ENCODE measurements at regions not wholly inside any gene's neighbourhood (a gene's known extent, or its start where the extent isn't known, plus 50 kb on each side); places are given as distances from the start of the nearest gene placed in this dataset.
"Not testable (repeated sequence)": the region's sequence is repeated elsewhere in the genome, so short reads cannot be mapped to it uniquely, and the experiment has no call there.

DNA sequence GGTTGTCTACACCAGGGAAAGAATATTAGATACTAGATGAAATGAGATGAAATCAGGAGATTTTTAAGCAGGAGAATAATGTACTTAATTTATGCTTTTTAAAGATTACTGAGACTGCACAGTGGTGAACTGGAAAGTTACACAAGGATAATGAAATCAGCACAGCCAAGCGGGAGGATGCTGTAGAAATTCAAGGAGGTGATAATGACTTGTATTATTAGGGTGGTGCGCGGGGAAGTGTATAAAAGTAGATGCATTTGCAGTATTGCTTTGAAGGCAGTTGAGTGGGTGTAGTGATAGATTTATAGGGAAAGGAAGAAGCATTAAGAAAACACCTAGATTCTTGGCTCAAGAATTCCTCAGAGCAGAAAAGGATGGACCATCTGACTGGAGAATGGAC, 359.5 kb upstream of the SPHKAP start:
- H3K27ac ChIP-seq (ENCODE audit: low read depth, low read length): no peak overlapping the region
- no peaks in the 10 kb centered on the region for H3K36me3 ChIP-seq (ENCODE audit: insufficient read depth, low read length)
- H3K27me3 ChIP-seq (ENCODE audit: insufficient read depth, low read length): no peaks in the 10 kb centered on the region
- no peak overlapping the region for H2AFZ ChIP-seq (ENCODE audit: low read length, unreplicated experiment)
- H3K79me2 ChIP-seq (ENCODE audit: control insufficient read depth, insufficient read depth, low read length, unreplicated experiment): no peaks in the 10 kb centered on the region
- no peak overlapping the region for H3K4me3 ChIP-seq (ENCODE audit: low read depth, low read length)
- H3K4me1 ChIP-seq (ENCODE audit: control insufficient read depth, insufficient read depth, low read length, unreplicated experiment): peaks cover 31% of the 10 kb centered on the region

DNA sequence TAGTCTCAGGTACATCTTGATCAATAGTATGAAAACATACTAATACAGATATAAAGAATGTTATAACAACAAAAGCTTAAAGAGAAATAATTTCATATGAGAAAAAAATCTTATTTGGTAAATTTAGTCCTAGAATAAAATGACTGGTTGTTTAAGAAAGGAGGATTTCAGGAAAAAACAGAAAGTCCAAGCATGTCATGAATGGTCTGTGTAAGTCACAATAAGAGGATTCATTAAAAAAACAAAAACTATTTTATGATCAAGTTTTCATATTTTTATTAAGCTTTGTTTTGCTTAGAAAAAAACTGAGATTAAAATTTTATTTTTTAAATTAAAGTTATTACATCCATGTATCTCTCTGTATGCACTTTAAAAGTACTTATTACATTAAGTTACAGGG, 353.9 kb upstream of the SPHKAP start:
- H3K4me1 ChIP-seq (ENCODE audit: control insufficient read depth, insufficient read depth, low read length, unreplicated experiment): no peaks in the 10 kb centered on the region
- no peak overlapping the region for H3K27ac ChIP-seq (ENCODE audit: low read depth, low read length)
- H3K36me3 ChIP-seq (ENCODE audit: insufficient read depth, low read length): 0 out of 2 replicates have a peak, but pooled peaks cover 3% of the 10 kb centered on the region
- no peak overlapping the region for H2AFZ ChIP-seq (ENCODE audit: low read length, unreplicated experiment)
- no peak overlapping the region for H3K4me3 ChIP-seq (ENCODE audit: low read depth, low read length)
- H3K79me2 ChIP-seq (ENCODE audit: control insufficient read depth, insufficient read depth, low read length, unreplicated experiment): no peaks in the 10 kb centered on the region
- H3K27me3 ChIP-seq (ENCODE audit: insufficient read depth, low read length): no peaks in the 10 kb centered on the region

GRCh38 chr2:228533156-228533555, 351.7 kb upstream of the SPHKAP start:
- H3K4me3 ChIP-seq (ENCODE audit: low read depth, low read length): no peak overlapping the region
- no peaks in the 10 kb centered on the region for H3K27me3 ChIP-seq (ENCODE audit: insufficient read depth, low read length)
- H3K4me1 ChIP-seq (ENCODE audit: control insufficient read depth, insufficient read depth, low read length, unreplicated experiment): no peaks in the 10 kb centered on the region
- H2AFZ ChIP-seq (ENCODE audit: low read length, unreplicated experiment): no peak overlapping the region
- H3K27ac ChIP-seq (ENCODE audit: low read depth, low read length): no peak overlapping the region
- 0 out of 2 replicates have a peak, but pooled peaks cover 3% of the 10 kb centered on the region for H3K36me3 ChIP-seq (ENCODE audit: insufficient read depth, low read length)
- no peaks in the 10 kb centered on the region for H3K79me2 ChIP-seq (ENCODE audit: control insufficient read depth, insufficient read depth, low read length, unreplicated experiment)

- no peak overlapping the region for H2AFZ ChIP-seq (ENCODE audit: low read length, unreplicated experiment)
- no peak overlapping the region for H3K4me3 ChIP-seq (ENCODE audit: low read depth, low read length)
- H3K27me3 ChIP-seq (ENCODE audit: insufficient read depth, low read length): no peaks in the 10 kb centered on the region
- H3K4me1 ChIP-seq (ENCODE audit: control insufficient read depth, insufficient read depth, low read length, unreplicated experiment): no peaks in the 10 kb centered on the region
- 0 out of 2 replicates have a peak, but pooled peaks cover 3% of the 10 kb centered on the region for H3K36me3 ChIP-seq (ENCODE audit: insufficient read depth, low read length)
- no peaks in the 10 kb centered on the region for H3K79me2 ChIP-seq (ENCODE audit: control insufficient read depth, insufficient read depth, low read length, unreplicated experiment)
- no peak overlapping the region for H3K27ac ChIP-seq (ENCODE audit: low read depth, low read length)
Observed at GRCh38 chr2:228532233-228532632, 350.7 kb upstream of the SPHKAP start.

DNA sequence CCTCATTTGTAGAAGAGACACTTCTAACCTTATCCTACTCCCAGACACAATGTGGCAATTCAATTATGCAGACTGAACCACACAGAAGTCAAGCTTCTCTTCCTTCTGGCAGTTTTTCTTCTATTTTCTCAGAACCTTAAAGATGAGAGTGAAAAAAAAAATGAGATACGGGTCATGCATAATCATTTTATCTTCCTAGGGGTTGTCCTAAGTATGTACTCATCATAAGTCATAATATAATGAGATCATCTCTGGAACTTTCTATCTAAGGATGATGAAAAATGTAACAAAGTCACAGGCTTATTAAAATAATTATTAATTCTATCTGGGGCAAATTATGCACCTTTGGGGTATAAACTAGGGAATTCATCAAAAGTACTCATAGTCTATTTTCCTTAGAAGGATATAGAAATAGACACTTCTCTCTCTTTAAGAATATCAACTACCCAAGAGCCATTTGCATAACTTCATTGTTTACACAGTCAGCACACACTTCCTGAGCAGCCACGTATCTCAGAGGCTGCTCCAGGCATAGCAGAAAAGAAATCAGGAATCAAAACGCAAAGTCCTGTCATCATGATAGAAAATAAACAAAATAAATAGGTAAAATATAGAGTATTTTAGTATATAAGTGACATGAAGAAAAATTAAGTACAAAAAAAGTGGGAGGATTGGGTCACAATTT, 345.9 kb upstream of the SPHKAP start:
- Histone ChIP-seq H3K36me3 (ENCODE audit: insufficient read depth, low read length) (no peaks in the 10 kb centered on the region), H3K4me3 (ENCODE audit: low read depth, low read length) (no peak overlapping the region), H3K79me2 (ENCODE audit: control insufficient read depth, insufficient read depth, low read length, unreplicated experiment) (no peaks in the 10 kb centered on the region), H3K27me3 (ENCODE audit: insufficient read depth, low read length) (no peaks in the 10 kb centered on the region), H2AFZ (ENCODE audit: low read length, unreplicated experiment) (no peak overlapping the region), H3K27ac (ENCODE audit: low read depth, low read length) (no peak overlapping the region), H3K4me1 (ENCODE audit: control insufficient read depth, insufficient read depth, low read length, unreplicated experiment) (peaks cover 3% of the 10 kb centered on the region)

DNA sequence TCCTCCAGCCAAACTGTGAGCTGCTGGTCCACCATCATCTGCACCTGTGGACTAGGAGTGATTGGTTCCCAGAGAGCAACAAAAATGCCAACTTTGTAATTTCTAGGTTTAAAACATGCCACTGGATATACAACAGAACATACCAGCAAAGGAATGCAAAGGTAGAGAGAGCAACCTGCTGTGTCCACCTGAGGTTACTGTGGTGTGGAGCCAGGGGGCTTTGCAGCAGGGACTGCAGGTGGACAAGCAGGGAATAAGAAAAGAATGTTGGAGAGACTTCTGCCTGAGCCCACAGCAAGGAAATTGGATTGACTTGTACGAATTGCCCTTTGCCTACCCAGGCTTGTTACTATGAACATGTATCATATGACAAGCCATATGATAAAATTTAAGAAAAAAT, 345.2 kb upstream of the SPHKAP start:
- Histone ChIP-seq H3K79me2 (ENCODE audit: control insufficient read depth, insufficient read depth, low read length, unreplicated experiment) (no peaks in the 10 kb centered on the region), H3K4me3 (ENCODE audit: low read depth, low read length) (no peak overlapping the region), H2AFZ (ENCODE audit: low read length, unreplicated experiment) (no peak overlapping the region), H3K27ac (ENCODE audit: low read depth, low read length) (no peak overlapping the region), H3K27me3 (ENCODE audit: insufficient read depth, low read length) (no peaks in the 10 kb centered on the region), H3K36me3 (ENCODE audit: insufficient read depth, low read length) (no peaks in the 10 kb centered on the region), H3K4me1 (ENCODE audit: control insufficient read depth, insufficient read depth, low read length, unreplicated experiment) (peaks cover 3% of the 10 kb centered on the region)

- Histone ChIP-seq H3K36me3 (ENCODE audit: insufficient read depth, low read length) (no peaks in the 10 kb centered on the region), H2AFZ (ENCODE audit: low read length, unreplicated experiment) (no peak overlapping the region), H3K27me3 (ENCODE audit: insufficient read depth, low read length) (no peaks in the 10 kb centered on the region), H3K27ac (ENCODE audit: low read depth, low read length) (no peak overlapping the region), H3K4me1 (ENCODE audit: control insufficient read depth, insufficient read depth, low read length, unreplicated experiment) (peaks cover 3% of the 10 kb centered on the region), H3K79me2 (ENCODE audit: control insufficient read depth, insufficient read depth, low read length, unreplicated experiment) (no peaks in the 10 kb centered on the region), H3K4me3 (ENCODE audit: low read depth, low read length) (no peak overlapping the region)
Observed at GRCh38 chr2:228522977-228523376, 341.5 kb upstream of the SPHKAP start.

- no peaks in the 10 kb centered on the region for H3K36me3 ChIP-seq (ENCODE audit: insufficient read depth, low read length)
- H2AFZ ChIP-seq (ENCODE audit: low read length, unreplicated experiment): no peak overlapping the region
- no peaks in the 10 kb centered on the region for H3K27me3 ChIP-seq (ENCODE audit: insufficient read depth, low read length)
- no peaks in the 10 kb centered on the region for H3K79me2 ChIP-seq (ENCODE audit: control insufficient read depth, insufficient read depth, low read length, unreplicated experiment)
- no peak overlapping the region for H3K4me3 ChIP-seq (ENCODE audit: low read depth, low read length)
- H3K4me1 ChIP-seq (ENCODE audit: control insufficient read depth, insufficient read depth, low read length, unreplicated experiment): peaks cover 3% of the 10 kb centered on the region
- H3K27ac ChIP-seq (ENCODE audit: low read depth, low read length): no peak overlapping the region
Observed at GRCh38 chr2:228522276-228522675, 340.8 kb upstream of the SPHKAP start.

- H3K79me2 ChIP-seq (ENCODE audit: control insufficient read depth, insufficient read depth, low read length, unreplicated experiment): no peaks in the 10 kb centered on the region
- no peaks in the 10 kb centered on the region for H3K36me3 ChIP-seq (ENCODE audit: insufficient read depth, low read length)
- no peak overlapping the region for H3K27ac ChIP-seq (ENCODE audit: low read depth, low read length)
- no peak overlapping the region for H2AFZ ChIP-seq (ENCODE audit: low read length, unreplicated experiment)
- no peaks in the 10 kb centered on the region for H3K27me3 ChIP-seq (ENCODE audit: insufficient read depth, low read length)
- H3K4me1 ChIP-seq (ENCODE audit: control insufficient read depth, insufficient read depth, low read length, unreplicated experiment): no peaks in the 10 kb centered on the region
- H3K4me3 ChIP-seq (ENCODE audit: low read depth, low read length): no peak overlapping the region
Observed at GRCh38 chr2:228519561-228519960, 338.1 kb upstream of the SPHKAP start.

DNA sequence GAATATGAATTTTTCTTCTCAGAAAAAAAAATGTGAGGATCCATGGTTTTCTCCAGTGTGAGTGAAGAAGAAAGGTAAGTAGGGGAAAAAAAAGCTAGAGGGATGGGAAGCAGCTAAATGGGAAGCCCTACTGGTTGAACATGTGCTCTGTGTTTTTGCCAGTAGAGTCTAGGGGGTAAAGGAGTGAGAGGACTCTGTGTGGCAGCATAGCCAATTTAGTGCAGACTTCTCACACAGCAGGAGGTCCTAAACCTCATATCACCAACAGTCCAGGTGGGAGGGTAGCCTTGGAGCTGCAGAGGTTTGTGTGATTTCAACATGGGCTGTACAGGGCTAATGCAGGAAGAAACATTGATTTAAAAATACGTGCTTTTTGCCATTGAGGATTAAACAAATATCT, 334.5 kb upstream of the SPHKAP start:
- H2AFZ ChIP-seq (ENCODE audit: low read length, unreplicated experiment): no peak overlapping the region
- H3K27ac ChIP-seq (ENCODE audit: low read depth, low read length): no peak overlapping the region
- no peaks in the 10 kb centered on the region for H3K36me3 ChIP-seq (ENCODE audit: insufficient read depth, low read length)
- no peaks in the 10 kb centered on the region for H3K79me2 ChIP-seq (ENCODE audit: control insufficient read depth, insufficient read depth, low read length, unreplicated experiment)
- H3K27me3 ChIP-seq (ENCODE audit: insufficient read depth, low read length): no peaks in the 10 kb centered on the region
- H3K4me1 ChIP-seq (ENCODE audit: control insufficient read depth, insufficient read depth, low read length, unreplicated experiment): no peaks in the 10 kb centered on the region
- no peak overlapping the region for H3K4me3 ChIP-seq (ENCODE audit: low read depth, low read length)

DNA sequence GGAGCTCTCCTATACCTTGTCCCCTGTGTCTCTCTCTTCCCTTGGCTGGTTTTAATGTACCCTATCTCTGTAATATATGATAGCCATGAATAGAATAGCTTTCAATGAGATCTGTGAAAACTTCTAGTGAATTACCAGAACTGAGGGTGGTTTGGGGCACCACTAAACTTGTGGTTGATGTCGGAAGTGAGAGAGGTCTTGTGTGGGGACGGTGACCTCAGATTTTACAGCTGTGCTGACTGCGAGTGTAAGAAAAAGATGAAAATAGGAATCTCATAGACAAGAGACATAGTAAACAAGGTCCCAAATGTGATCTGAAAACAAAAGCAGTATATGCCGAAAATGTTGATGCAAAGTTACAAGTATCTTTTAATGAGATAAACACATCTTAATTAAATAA, 332.0 kb upstream of the SPHKAP start:
- not testable (repeated sequence) for H3K79me2 ChIP-seq (ENCODE audit: control insufficient read depth, insufficient read depth, low read length, unreplicated experiment); H3K4me3 ChIP-seq (ENCODE audit: low read depth, low read length); H3K4me1 ChIP-seq (ENCODE audit: control insufficient read depth, insufficient read depth, low read length, unreplicated experiment); H2AFZ ChIP-seq (ENCODE audit: low read length, unreplicated experiment); H3K36me3 ChIP-seq (ENCODE audit: insufficient read depth, low read length); H3K27me3 ChIP-seq (ENCODE audit: insufficient read depth, low read length); H3K27ac ChIP-seq (ENCODE audit: low read depth, low read length)

Data from ACC112 (cell line).